ENCODE measurements at regions not wholly inside any gene's neighbourhood (a gene's known extent, or its start where the extent isn't known, plus 50 kb on each side); places are given as distances from the start of the nearest gene placed in this dataset.

GRCh38 chr1:31523012-31523411 is 53.3 kb upstream of the TINAGL1 start:
- H3K4me3 ChIP-seq (replicated peaks in 1 of 3; ENCODE audit: insufficient read depth in 1 of 3, low read depth in 2 of 3, low read length in 3 of 3), result no peak overlapping the region
- FAIRE-seq, result no peak
- H3K4me1 ChIP-seq (ENCODE audit: insufficient read depth, low read length), result peaks cover 31% of the 10 kb centered on the region
- H3K79me2 ChIP-seq (ENCODE audit: insufficient read depth, low read length), result no peaks in the 10 kb centered on the region
- H4K20me1 ChIP-seq (ENCODE audit: insufficient read depth, low read length), result no peaks in the 10 kb centered on the region
- peak; percentile 28 for DNase-seq (ENCODE audit: low spot score)
- H3K27ac ChIP-seq (ENCODE audit: extremely low read length, insufficient read depth, low read length), result no peak overlapping the region
- 0% methylated on average over 1 of the region's 1 CpG for WGBS (ENCODE audit: low lambda C conversion rate)
- H3K27me3 ChIP-seq (ENCODE audit: control insufficient read depth in 1 of 2, insufficient read depth in 2 of 2, low read length in 2 of 2), result no peaks in the 10 kb centered on the region
- no peak overlapping the region for H2AFZ ChIP-seq (ENCODE audit: low read length)
- ChIA-PET CTCF (ENCODE audit: low intra/inter-chr PET ratio, low total read pairs) (interaction anchor here (0.9 kb wide), 1 partner anchor 26 kb away, joined by 3 read pairs; no protein-coding TSS in a partner anchor), POLR2A (interaction anchor here (1.2 to 3.8 kb wide), 8 partner anchors 12 to 151 kb away, joined by 3 to 21 read pairs (median 6); no protein-coding TSS in a partner anchor)
- no TSS peak for BruUV-seq (replicated peaks)
- in situ Hi-C loops (cut with HindIII; ENCODE audit: extremely low pct_ligation_motif_present, low pct_unique_long_range_greater_than_20kb) (no loop called here), intact Hi-C loops (cut with micrococcal nuclease; ENCODE audit: unreplicated experiment) (no loop called here)
- ATAC-seq, result peak; percentile 28; the same call in 1 of the 3 replicates
- H3K4me2 ChIP-seq (ENCODE audit: low read depth, low read length), result no peak overlapping the region
- no peak overlapping the region for H3K9ac ChIP-seq (ENCODE audit: insufficient read depth, low read depth, low read length)
- no peaks in the 10 kb centered on the region for H3K9me3 ChIP-seq (ENCODE audit: low read length)
- no peaks in the 10 kb centered on the region for H3K36me3 ChIP-seq (replicated peaks in 1 of 2; ENCODE audit: control insufficient read depth in 1 of 2, insufficient read depth in 2 of 2, low read length in 2 of 2)
- TF ChIP-seq ATF7 (IDR thresholded peaks at IDR 0.05), result no peak
- 0 out of 2 replicates have a peak, but pooled peaks have one; percentile 30 for TF ChIP-seq ATF7 (CRISPR knock-in tag; IDR thresholded peaks at IDR 0.05)
- no peak for TF ChIP-seq ZNF33B (CRISPR knock-in tag; IDR thresholded peaks at IDR 0.05)
- 0 out of 2 replicates have a peak, but pooled peaks have one; percentile 8 for TF ChIP-seq ARID5B (CRISPR knock-in tag; IDR thresholded peaks at IDR 0.05)
- no peak for TF ChIP-seq NFYC (CRISPR knock-in tag; IDR thresholded peaks at IDR 0.05)
- TF ChIP-seq, protein P1, sequence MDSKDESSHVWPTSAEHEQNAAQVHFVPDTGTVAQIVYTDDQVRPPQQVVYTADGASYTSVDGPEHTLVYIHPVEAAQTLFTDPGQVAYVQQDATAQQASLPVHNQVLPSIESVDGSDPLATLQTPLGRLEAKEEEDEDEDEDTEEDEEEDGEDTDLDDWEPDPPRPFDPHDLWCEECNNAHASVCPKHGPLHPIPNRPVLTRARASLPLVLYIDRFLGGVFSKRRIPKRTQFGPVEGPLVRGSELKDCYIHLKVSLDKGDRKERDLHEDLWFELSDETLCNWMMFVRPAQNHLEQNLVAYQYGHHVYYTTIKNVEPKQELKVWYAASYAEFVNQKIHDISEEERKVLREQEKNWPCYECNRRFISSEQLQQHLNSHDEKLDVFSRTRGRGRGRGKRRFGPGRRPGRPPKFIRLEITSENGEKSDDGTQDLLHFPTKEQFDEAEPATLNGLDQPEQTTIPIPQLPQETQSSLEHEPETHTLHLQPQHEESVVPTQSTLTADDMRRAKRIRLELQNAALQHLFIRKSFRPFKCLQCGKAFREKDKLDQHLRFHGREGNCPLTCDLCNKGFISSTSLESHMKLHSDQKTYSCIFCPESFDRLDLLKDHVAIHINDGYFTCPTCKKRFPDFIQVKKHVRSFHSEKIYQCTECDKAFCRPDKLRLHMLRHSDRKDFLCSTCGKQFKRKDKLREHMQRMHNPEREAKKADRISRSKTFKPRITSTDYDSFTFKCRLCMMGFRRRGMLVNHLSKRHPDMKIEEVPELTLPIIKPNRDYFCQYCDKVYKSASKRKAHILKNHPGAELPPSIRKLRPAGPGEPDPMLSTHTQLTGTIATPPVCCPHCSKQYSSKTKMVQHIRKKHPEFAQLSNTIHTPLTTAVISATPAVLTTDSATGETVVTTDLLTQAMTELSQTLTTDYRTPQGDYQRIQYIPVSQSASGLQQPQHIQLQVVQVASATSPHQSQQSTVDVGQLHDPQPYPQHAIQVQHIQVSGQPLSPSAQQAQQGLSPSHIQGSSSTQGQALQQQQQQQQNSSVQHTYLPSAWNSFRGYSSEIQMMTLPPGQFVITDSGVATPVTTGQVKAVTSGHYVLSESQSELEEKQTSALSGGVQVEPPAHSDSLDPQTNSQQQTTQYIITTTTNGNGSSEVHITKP (CRISPR knock-in tag; IDR thresholded peaks at IDR 0.05; ENCODE audit: low read depth), result peak; percentile 72; the same call in 1 of the 2 replicates
- 0 out of 2 replicates have a peak, but pooled peaks have one; percentile 24 for TF ChIP-seq ESRRA (CRISPR knock-in tag; IDR thresholded peaks at IDR 0.05; ENCODE audit: low read depth)
- TF ChIP-seq, protein P2, sequence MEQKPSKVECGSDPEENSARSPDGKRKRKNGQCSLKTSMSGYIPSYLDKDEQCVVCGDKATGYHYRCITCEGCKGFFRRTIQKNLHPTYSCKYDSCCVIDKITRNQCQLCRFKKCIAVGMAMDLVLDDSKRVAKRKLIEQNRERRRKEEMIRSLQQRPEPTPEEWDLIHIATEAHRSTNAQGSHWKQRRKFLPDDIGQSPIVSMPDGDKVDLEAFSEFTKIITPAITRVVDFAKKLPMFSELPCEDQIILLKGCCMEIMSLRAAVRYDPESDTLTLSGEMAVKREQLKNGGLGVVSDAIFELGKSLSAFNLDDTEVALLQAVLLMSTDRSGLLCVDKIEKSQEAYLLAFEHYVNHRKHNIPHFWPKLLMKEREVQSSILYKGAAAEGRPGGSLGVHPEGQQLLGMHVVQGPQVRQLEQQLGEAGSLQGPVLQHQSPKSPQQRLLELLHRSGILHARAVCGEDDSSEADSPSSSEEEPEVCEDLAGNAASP (CRISPR knock-in tag; IDR thresholded peaks at IDR 0.05; ENCODE audit: borderline replicate concordance), result peak; percentile 83; the same call in 1 of the 2 replicates
- no peak for TF ChIP-seq STAG1 (CRISPR knock-in tag; IDR thresholded peaks at IDR 0.05)
- peak; percentile 56 for TF ChIP-seq RARA (CRISPR knock-in tag; IDR thresholded peaks at IDR 0.05)
- TF ChIP-seq ZNF367 (CRISPR knock-in tag; IDR thresholded peaks at IDR 0.05; ENCODE audit: borderline replicate concordance), result no peak
- TF ChIP-seq ZNF460 (CRISPR knock-in tag; IDR thresholded peaks at IDR 0.05; ENCODE audit: borderline replicate concordance), result peak; percentile 9; the same call in 1 of the 2 replicates
- no peak for TF ChIP-seq ZNF616 (CRISPR knock-in tag; IDR thresholded peaks at IDR 0.05; ENCODE audit: low read depth)
- TF ChIP-seq CREB1 (IDR thresholded peaks at IDR 0.05), result peak; percentile 44; the same call in 1 of the 2 replicates
- peak; percentile 27; the same call in 1 of the 2 replicates for TF ChIP-seq CREB1 (CRISPR knock-in tag; IDR thresholded peaks at IDR 0.05)
- no peak for TF ChIP-seq MYPOP (CRISPR knock-in tag; IDR thresholded peaks at IDR 0.05)

Data from HepG2 (cell line).